GM18867 (cell line): ENCODE measurements at regions not wholly inside any gene's neighbourhood (a gene's known extent, or its start where the extent isn't known, plus 50 kb on each side); places are given as distances from the start of the nearest gene placed in this dataset.

Experiments
- ATAC-seq: cut with Tn5 transposase; IDR thresholded peaks from one replicate; pipeline ENCODE4 v1.9.1; 2021; ENCODE audit warnings: mild to moderate bottlenecking, moderate library complexity; ENCODE audit not compliant: unreplicated experiment

- no peak for ATAC-seq
Measured at GRCh38 chr4:138305050-138305449, 62.9 kb upstream of the SLC7A11 start.

- ATAC-seq, result no peak
Measured at GRCh38 chr4:138301536-138301935, 59.4 kb upstream of the SLC7A11 start.

DNA sequence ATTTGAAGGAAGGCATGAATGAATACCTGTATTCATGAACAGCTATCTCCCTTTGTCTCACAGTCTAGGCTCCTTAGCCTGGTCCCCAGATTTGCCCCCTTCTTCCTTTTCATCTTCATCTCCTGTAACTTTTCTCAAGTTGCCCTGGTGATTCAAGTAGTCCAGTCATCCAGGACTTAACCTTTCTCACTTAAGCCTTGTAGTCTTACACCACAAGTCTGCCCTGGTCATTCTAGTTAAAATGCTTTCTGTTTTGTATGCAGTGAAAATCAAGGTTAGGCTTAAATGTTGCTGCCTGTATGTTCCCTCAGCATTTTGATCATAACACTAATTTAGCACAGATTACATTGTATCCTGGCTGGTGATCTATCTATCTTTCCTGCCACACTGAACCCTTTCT, 58.5 kb upstream of the SLC7A11 start:
- no peak for ATAC-seq

DNA sequence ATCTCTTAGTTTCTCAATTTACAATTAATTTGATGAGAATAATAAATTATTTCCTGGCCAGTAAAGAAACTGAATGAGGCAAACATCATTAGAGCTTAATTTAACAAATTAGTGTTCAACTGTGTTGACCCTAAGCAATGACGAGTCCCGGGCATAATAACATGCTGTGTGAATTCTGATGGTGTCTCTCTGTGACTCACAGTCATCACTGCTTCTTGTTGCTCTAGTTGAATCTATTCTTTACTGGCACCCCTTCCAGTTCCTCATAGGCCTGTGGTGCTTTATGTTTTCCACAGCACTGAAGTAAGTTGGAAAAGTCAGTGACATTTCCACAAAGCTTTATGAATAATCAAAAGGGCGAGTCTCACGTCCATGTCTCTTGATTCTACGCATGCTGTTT, 57.7 kb upstream of the SLC7A11 start:
- ATAC-seq, result no peak

- ATAC-seq, result no peak
Measured at GRCh38 chr4:138298866-138299265, 56.7 kb upstream of the SLC7A11 start.

GRCh38 chr4:138298431-138298830, 56.3 kb upstream of the SLC7A11 start:
- no peak for ATAC-seq

GRCh38 chr4:138297743-138298405, 55.7 kb upstream of the SLC7A11 start:
- no peak for ATAC-seq

- ATAC-seq, result no peak
Measured at GRCh38 chr4:138292321-138292720, 50.2 kb upstream of the SLC7A11 start.
